SHP77 (cell line): ENCODE measurements at regions not wholly inside any gene's neighbourhood (a gene's known extent, or its start where the extent isn't known, plus 50 kb on each side); places are given as distances from the start of the nearest gene placed in this dataset.
"Not testable (repeated sequence)": the region's sequence is repeated elsewhere in the genome, so short reads cannot be mapped to it uniquely, and the experiment has no call there.

Source experiments
- DNase-seq, 2 experiments: peaks; one replicate each; lab custom pipeline; 2025; lab: John Stamatoyannopoulos, UW

DNA sequence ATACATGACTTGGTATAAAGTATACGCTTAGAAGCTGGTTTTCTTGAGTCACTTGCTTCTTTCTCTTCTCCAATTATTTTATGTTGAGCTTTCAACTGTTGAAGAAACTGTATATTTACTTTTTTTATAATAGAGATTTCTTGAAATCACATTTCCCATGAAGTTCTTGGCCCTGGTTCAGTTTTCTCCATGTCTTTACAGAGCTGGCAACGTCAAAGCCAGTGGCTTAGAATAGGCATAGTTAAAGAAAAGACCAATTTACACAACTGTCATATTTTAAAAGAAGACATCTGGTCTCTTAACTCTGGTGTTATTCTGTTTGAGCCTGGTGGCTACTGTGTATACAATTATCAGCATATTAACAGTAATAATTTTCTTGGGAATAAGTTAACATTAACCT, 1249.3 kb downstream of the CDH12 start:
- DNase-seq: no peak

GRCh38 chr5:21594566-21594965, 1258.6 kb downstream of the CDH12 start:
- DNase-seq: no peak

DNA sequence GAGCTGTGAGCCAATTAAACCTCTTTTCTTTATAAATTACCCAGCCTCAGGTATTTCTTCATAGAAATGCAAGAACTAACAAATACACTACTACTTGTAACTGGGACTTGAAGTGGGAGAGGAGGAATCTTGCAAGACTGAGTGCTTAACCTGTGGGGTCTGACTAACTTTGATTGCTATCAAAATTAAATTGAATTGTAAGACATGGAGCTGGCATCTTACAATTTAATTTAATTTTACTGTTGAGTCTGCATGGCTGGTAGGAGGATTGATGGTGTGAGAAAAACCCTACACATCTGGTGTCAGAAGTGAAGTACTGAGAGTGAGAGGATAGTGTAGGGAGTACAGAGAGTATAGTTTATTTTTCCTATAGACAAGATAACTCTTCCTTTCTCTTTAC, 1259.9 kb downstream of the CDH12 start:
- no peak for DNase-seq

GRCh38 chr5:21581508-21581907, 1271.6 kb downstream of the CDH12 start:
- DNase-seq: no peak

- DNase-seq: no peak
These were observed 1278.2 kb downstream of the CDH12 start for GRCh38 chr5:21574961-21575360.

DNA sequence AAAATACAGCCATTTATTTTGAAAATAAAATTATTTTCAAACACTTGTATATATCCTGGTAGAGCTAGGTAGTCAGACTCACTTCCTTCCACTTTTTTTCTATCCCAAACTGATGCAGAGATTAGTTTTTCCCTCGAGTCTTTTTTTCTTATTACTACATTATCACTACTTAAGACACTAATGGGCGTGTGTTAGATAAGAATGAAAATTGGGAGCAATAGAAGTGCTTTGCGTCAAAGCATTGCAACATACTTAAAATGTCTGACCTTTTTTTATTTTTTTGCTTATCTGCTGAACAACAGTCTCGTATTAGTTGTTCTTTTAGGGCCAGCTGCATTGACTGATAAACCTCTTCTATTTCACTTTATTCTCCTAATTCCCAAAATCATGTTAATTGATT, 1278.7 kb downstream of the CDH12 start:
- DNase-seq: no peak

DNA sequence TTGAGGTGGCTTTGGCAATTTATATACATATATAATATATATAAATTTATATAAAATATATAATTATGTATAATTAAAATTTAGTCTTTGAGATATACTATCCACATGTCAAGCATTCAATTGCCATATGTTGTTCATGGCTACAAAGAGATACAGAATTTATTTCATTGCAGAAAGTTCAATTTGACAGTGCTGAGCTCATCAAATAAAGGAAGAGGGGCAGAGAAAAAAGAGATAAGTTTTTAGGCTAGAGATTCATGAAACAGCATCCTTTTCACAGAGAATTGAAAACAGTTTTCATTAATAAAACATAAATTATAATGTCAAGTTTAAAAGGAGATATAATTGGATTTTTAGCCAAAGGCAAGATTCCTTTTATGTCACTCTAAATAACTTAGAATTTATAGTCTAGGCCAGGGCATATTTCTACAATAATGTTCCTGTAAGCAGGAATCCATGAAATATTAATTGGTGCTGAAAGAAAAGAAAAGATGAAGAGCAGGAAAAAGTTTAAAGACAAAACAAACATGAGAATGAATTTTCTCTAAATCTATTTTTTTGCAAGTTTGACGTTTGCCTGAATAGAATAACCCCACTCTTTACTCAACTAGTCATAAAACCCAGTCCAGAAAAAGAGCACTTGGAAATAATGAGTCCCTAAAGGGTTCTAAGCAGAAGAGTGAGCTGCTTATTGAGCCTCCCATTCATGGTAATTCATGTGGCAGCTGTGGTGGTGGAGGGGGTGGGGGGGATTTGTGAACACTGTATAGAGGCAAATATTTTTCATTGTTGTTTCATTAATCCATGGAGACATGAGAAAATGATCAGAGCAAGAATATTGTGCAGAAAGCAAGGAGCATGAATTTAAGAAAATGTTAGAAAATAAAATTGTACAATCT, 1279.5 kb downstream of the CDH12 start:
- DNase-seq: no peak

GRCh38 chr5:21571196-21571595, 1281.9 kb downstream of the CDH12 start:
- DNase-seq: not testable (repeated sequence)

GRCh38 chr5:21559109-21559508, 1294.0 kb downstream of the CDH12 start:
- DNase-seq: not testable (repeated sequence)

- not testable (repeated sequence) for DNase-seq
These were observed 1300.9 kb downstream of the CDH12 start for GRCh38 chr5:21552263-21552662.

GRCh38 chr5:21550916-21551315, 1302.2 kb downstream of the CDH12 start:
- DNase-seq: not testable (repeated sequence)

DNA sequence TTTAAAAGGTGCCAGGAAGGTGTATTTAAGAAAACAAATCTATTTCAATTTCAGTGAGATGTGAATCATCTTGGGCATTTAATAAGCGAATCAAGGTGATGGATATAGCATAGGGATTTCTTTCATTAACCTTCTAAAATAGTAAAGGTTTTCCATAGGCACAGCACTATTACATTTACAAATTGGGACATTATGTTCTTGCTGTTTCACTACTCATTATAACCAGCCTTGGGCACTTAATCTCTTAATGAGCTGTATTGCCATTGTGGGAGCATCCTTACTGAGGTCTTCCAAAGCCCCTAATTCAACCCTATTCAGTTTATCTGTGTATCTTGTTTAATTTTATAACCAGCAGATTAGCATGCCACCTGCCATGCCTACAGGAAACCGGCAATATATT, 1305.5 kb downstream of the CDH12 start:
- not testable (repeated sequence) for DNase-seq

DNA sequence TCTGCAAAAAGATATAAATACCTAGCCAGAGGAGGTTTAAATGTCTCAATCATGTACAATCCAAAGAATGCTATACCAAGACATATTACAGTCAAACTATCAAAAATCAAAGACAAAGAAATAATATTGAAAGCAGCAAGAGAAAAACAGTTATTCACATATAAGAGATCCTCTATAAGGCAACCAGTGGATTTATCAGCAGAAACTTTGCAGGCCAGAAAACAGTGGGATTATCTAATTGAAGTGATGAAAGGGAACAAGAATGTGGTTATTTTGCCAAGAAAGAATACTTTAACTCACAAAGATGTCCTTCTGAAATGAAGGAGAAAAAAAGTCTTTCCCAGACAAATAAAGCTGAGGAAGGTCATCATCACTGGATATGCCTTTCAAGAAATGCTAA, 1318.0 kb downstream of the CDH12 start:
- not testable (repeated sequence) for DNase-seq

DNA sequence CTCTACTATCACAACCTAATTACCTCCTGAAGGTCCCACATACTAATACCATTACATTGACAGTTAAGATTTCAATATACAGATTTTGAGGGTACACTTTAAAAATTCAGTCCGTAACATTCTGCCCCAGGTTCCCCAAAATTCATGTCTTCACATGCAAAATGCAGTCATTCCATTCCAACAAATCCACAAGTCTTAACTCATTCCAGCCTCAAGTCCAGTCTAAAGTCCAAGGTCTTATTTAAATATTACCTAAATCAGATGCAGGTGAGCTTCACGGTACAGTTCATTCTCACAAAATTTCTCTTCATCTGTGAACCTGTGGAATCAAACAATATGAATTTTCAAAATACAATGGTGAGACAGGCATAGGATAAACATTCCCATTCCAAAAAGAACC, 1332.0 kb downstream of the CDH12 start:
- not testable (repeated sequence) for DNase-seq

- not testable (repeated sequence) for DNase-seq
These were observed 1356.2 kb downstream of the CDH12 start for GRCh38 chr5:21496926-21497325.

DNA sequence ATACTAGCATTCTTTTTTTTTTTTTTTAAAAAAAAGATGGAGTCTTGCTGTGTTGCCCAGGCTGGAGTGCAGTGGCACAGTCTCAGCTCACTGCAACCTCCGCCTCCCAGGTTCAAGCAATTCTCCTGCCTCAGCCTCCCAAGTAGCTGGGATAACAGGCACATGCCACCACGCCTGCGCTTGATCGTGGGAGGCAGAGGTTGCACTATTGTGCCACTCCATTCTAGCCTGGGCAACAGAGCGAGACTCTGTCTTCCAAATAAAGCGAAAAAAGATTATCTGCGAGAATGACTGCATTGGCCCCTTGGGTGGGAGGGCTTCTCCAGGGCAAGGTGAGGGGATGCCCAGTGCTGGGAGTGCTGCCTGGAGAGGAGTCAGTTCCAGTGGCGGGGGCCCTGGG, 1357.1 kb downstream of the CDH12 start:
- DNase-seq: not testable (repeated sequence)

GRCh38 chr5:21495235-21495634, 1357.9 kb downstream of the CDH12 start:
- not testable (repeated sequence) for DNase-seq

GRCh38 chr5:21494033-21494432, 1359.1 kb downstream of the CDH12 start:
- not testable (repeated sequence) for DNase-seq

- not testable (repeated sequence) for DNase-seq
These were observed 1362.0 kb downstream of the CDH12 start for GRCh38 chr5:21491182-21491581.

- DNase-seq: not testable (repeated sequence)
These were observed 1364.3 kb downstream of the CDH12 start for GRCh38 chr5:21488828-21489227.

DNA sequence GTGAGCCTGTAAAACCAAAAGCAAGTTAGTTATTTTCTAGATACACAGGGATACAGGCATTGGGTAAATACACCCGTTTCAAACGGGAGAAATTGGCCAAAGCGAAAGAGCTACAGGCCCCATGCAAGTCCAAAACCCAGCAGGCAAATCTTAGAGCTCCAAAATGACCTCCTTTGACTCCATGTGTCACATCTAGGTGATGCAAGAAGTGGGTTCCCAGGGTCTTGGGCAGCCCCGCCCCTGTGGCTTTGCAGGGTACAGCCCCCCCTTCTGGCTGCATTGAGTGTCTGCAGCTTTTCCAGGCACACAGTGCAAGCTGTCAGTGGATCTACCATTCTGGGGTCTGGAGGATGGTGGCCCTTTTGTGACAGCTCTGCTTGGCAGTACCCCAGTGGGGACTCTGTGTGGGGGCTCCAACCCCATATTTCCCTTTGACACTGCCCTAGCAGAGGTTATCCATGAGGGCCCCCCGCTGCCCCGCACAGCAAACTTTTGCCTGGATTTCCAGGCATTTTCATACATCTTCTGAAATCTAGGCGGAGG, 1367.6 kb downstream of the CDH12 start:
- DNase-seq: not testable (repeated sequence)

GRCh38 chr5:21484498-21484889, 1368.7 kb downstream of the CDH12 start:
- not testable (repeated sequence) for DNase-seq

DNA sequence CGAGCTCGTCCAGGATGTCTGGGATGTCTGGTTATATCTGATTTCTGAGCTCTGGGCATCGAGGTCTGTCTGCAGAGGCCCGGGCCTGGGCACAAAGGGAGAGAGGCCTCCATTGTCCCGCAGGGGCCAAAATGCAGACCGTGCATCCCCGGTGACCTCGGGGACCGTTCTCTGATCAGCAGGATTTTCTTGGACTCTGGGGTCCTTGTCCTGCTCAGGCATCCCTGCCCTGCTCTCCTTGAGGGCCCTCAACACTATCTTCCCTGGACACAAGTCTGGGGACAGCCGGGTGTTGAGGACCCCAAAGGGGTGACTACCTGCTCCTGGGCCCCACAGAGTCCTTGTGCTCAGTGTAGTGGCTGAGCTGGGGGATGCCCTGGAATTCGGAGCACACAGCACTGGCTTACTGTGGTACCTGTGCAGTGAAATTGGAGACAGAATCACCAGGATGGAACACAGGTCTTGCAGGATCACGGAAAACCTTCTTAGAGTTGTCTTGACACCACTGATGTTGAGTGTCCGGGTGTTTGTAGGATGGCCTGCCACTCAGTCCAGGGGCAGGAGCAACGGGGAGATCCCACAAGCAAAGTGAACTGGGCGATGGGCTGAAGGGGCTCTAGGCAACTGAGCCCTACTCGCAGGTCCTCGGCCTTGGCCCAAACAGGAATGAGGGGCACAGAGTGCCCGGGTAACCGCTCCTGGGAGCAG, 1369.2 kb downstream of the CDH12 start:
- DNase-seq: not testable (repeated sequence)
